Subcutaneous abdominal adipose tissue (tissue), 5 donors: ENCODE measurements at regions not wholly inside any gene's neighbourhood (a gene's known extent, or its start where the extent isn't known, plus 50 kb on each side); places are given as distances from the start of the nearest gene placed in this dataset.
"Not testable (repeated sequence)": the region's sequence is repeated elsewhere in the genome, so short reads cannot be mapped to it uniquely, and the experiment has no call there.

ENCODE experiments used
- H3K27ac ChIP-seq: one replicate; pipeline ENCODE4 v1.7.0; 2013; ENCODE audit warnings: low read depth, mild to moderate bottlenecking, inconsistent platforms, low read length, moderate library complexity
- H3K27me3 ChIP-seq, 5 donors: one replicate each; pipeline ENCODE4 v1.7.0; 2013; ENCODE audit warnings: low read length in 5 of 5, inconsistent platforms in 1 of 5; ENCODE audit not compliant: control insufficient read depth in 5 of 5, insufficient read depth in 4 of 5
- H3K36me3 ChIP-seq, 5 donors: one replicate each; pipeline ENCODE4 v1.7.0; 2013; ENCODE audit warnings: low read length in 5 of 5; ENCODE audit not compliant: control insufficient read depth in 5 of 5, insufficient read depth in 5 of 5
- H3K4me1 ChIP-seq, 5 donors: one replicate each; pipeline ENCODE4 v1.7.0; 2013; ENCODE audit warnings: low read length in 5 of 5, mild to moderate bottlenecking in 3 of 5, moderate library complexity in 1 of 5; ENCODE audit not compliant: control insufficient read depth in 5 of 5, insufficient read depth in 5 of 5
- H3K4me3 ChIP-seq, 5 donors: one replicate each; pipeline ENCODE4 v1.7.0; 2013; ENCODE audit warnings: low read length in 5 of 5, low read depth in 1 of 5
- H3K9ac ChIP-seq, 5 donors: one replicate each; pipeline ENCODE4 v1.7.0; 2013; ENCODE audit warnings: low read length in 5 of 5, mild to moderate bottlenecking in 4 of 5, moderate library complexity in 3 of 5
- H3K9me3 ChIP-seq, 5 donors: one replicate each; pipeline ENCODE4 v1.7.0; 2013; ENCODE audit warnings: low read length in 5 of 5; ENCODE audit not compliant: control insufficient read depth in 5 of 5
- donor health status: healthy.
- donor health status: healthy.
- donor health status: healthy.
- donor health status: healthy.
- donor health status: healthy.

GRCh38 chr16:73107371-73107770 is 59.4 kb upstream of the ZFHX3 start:
- Histone ChIP-seq H3K4me3 (no peak overlapping the region), H3K9ac (no peak overlapping the region), H3K9me3 (no peaks in the 10 kb centered on the region), H3K4me1 (peaks cover 0 to 3% (median 0%) of the 10 kb centered on the region in 5 donors), H3K27me3 (no peaks in the 10 kb centered on the region), H3K36me3 (no peaks in the 10 kb centered on the region), H3K27ac (no peak overlapping the region)

- Histone ChIP-seq H3K27ac (no peak overlapping the region), H3K9ac (no peak overlapping the region), H3K36me3 (no peaks in the 10 kb centered on the region), H3K27me3 (no peaks in the 10 kb centered on the region), H3K4me1 (peaks cover 0 to 3% (median 0%) of the 10 kb centered on the region in 5 donors), H3K9me3 (no peaks in the 10 kb centered on the region), H3K4me3 (no peak overlapping the region)
These were observed 58.6 kb upstream of the ZFHX3 start for GRCh38 chr16:73106329-73107034.

GRCh38 chr16:73101568-73101967 is 53.6 kb upstream of the ZFHX3 start:
- peaks cover 0 to 3% (median 0%) of the 10 kb centered on the region in 5 donors for H3K4me1 ChIP-seq
- no peaks in the 10 kb centered on the region for H3K9me3 ChIP-seq
- no peaks in the 10 kb centered on the region for H3K27me3 ChIP-seq
- no peaks in the 10 kb centered on the region for H3K36me3 ChIP-seq
- H3K9ac ChIP-seq = no peak overlapping the region
- H3K4me3 ChIP-seq = no peak overlapping the region
- no peak overlapping the region for H3K27ac ChIP-seq

DNA sequence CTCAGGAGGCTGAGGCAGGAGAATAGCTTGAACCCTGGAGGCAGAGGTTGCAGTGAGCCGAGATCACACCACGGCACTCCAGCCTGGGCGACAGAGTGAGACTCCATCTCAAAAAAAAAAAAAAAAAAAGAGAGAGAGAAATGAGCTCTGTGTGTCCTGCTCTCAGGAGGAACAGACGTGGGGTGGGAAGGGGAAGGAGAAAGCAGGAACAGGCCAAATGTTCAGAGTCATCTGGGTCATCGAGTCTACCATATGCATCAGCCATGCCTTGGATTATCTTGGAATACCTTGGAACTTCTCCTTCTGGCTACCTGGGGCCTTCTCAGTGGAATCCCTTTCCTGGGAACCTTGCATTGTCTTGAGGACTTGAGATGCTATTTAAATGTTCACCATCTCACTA is 51.7 kb upstream of the ZFHX3 start:
- H3K27ac ChIP-seq, H3K9ac ChIP-seq, H3K9me3 ChIP-seq, H3K4me3 ChIP-seq, H3K27me3 ChIP-seq, H3K36me3 ChIP-seq, H3K4me1 ChIP-seq: not testable (repeated sequence)
